Activated CD8-positive, alpha-beta memory T cell treated with anti-CD3 and anti-CD28 coated beads for 48 hours (primary cell): ENCODE measurements at regions not wholly inside any gene's neighbourhood (a gene's known extent, or its start where the extent isn't known, plus 50 kb on each side); places are given as distances from the start of the nearest gene placed in this dataset.

Experiments used
- DNase-seq, 3 experiments: peaks; one replicate each; pipeline ENCODE4 v3.0.0-alpha.2; 2020; ENCODE audit warnings: low read depth in 2 of 3, low spot score in 2 of 3

- DNase-seq, result no peak
Measured at GRCh38 chr18:71541643-71542042, 1002.5 kb downstream of the CBLN2 start.

GRCh38 chr18:71529703-71530303 is 1014.3 kb downstream of the CBLN2 start:
- DNase-seq, result no peak

- no peak for DNase-seq
Measured at GRCh38 chr18:71523483-71524435, 1020.4 kb downstream of the CBLN2 start.

GRCh38 chr18:71505526-71505925 is 1038.6 kb downstream of the CBLN2 start:
- no peak for DNase-seq

GRCh38 chr18:71503222-71503621 is 1040.9 kb downstream of the CBLN2 start:
- DNase-seq, result no peak

- no peak for DNase-seq
Measured at GRCh38 chr18:71485611-71486010, 1058.5 kb downstream of the CBLN2 start.

- DNase-seq, result no peak
Measured at GRCh38 chr18:71471963-71472725, 1072.0 kb downstream of the CBLN2 start.

- no peak for DNase-seq
Measured at GRCh38 chr18:71456206-71456605, 1087.9 kb downstream of the CBLN2 start.

GRCh38 chr18:71450257-71450656 is 1093.9 kb downstream of the CBLN2 start:
- DNase-seq, result no peak

- no peak for DNase-seq
Measured at GRCh38 chr18:71443706-71444480, 1100.2 kb downstream of the CBLN2 start.

- no peak for DNase-seq
Measured at GRCh38 chr18:71442731-71443141, 1101.4 kb downstream of the CBLN2 start.

GRCh38 chr18:71441156-71441555 is 1103.0 kb downstream of the CBLN2 start:
- no peak for DNase-seq

- no peak for DNase-seq
Measured at GRCh38 chr18:71437511-71437910, 1106.6 kb downstream of the CBLN2 start.

- DNase-seq, result no peak
Measured at GRCh38 chr18:71433373-71433772, 1110.8 kb downstream of the CBLN2 start.

- no peak for DNase-seq
Measured at GRCh38 chr18:71431689-71432088, 1112.5 kb downstream of the CBLN2 start.

GRCh38 chr18:71431171-71431570 is 1113.0 kb downstream of the CBLN2 start:
- no peak for DNase-seq

GRCh38 chr18:71426441-71426840 is 1117.7 kb downstream of the CBLN2 start:
- no peak for DNase-seq

- DNase-seq, result no peak
Measured at GRCh38 chr18:71405169-71405809, 1116.4 kb downstream of the SOCS6 start.

- DNase-seq, result no peak
Measured at GRCh38 chr18:71403501-71403900, 1114.7 kb downstream of the SOCS6 start.

- no peak for DNase-seq
Measured at GRCh38 chr18:71398531-71398930, 1109.7 kb downstream of the SOCS6 start.
